ENCODE measurements at regions not wholly inside any gene's neighbourhood (a gene's known extent, or its start where the extent isn't known, plus 50 kb on each side); places are given as distances from the start of the nearest gene placed in this dataset.

- no peak for DNase-seq
- FAIRE-seq, result no peak
- H3K36me3 ChIP-seq (ENCODE audit: control insufficient read depth in 2 of 3, insufficient read depth in 3 of 3, low read length in 3 of 3), result no peaks in the 10 kb centered on the region
- intact Hi-C loops (cut with DNase I), result no loop called here
- no peak overlapping the region for H3K9ac ChIP-seq (ENCODE audit: low read length in 3 of 3)
- no peaks in the 10 kb centered on the region for H3K4me1 ChIP-seq (ENCODE audit: control insufficient read depth in 2 of 3, insufficient read depth in 2 of 3, low read depth in 1 of 3, low read length in 3 of 3)
- H3K27me3 ChIP-seq (ENCODE audit: control insufficient read depth, insufficient read depth, low read length), result no peaks in the 10 kb centered on the region
- TF ChIP-seq CTCF (IDR thresholded peaks at IDR 0.05; ENCODE audit: borderline replicate concordance, extremely low read depth, insufficient read depth), result no peak
- H3K9me3 ChIP-seq (ENCODE audit: control insufficient read depth in 2 of 3, insufficient read depth in 1 of 3, low read length in 3 of 3), result no peaks in the 10 kb centered on the region
- no peak overlapping the region for H3K27ac ChIP-seq (ENCODE audit: low read depth in 2 of 2, low read length in 2 of 2)
- no peak overlapping the region for H3K4me3 ChIP-seq (ENCODE audit: low read length in 3 of 3)
Observed at GRCh38 chr6:22401932-22402331, 105.1 kb upstream of the PRL start.

GRCh38 chr6:22409486-22409885 lies 112.7 kb upstream of the PRL start:
- DNase-seq (no peak), FAIRE-seq (no peak)
- H3K4me1 ChIP-seq (ENCODE audit: control insufficient read depth in 2 of 3, insufficient read depth in 2 of 3, low read depth in 1 of 3, low read length in 3 of 3), result no peaks in the 10 kb centered on the region
- H3K9ac ChIP-seq (ENCODE audit: low read length in 3 of 3), result no peak overlapping the region
- no peak overlapping the region for H3K27ac ChIP-seq (ENCODE audit: low read depth in 2 of 2, low read length in 2 of 2)
- intact Hi-C loops (cut with DNase I), result no loop called here
- H3K36me3 ChIP-seq (ENCODE audit: control insufficient read depth in 2 of 3, insufficient read depth in 3 of 3, low read length in 3 of 3), result no peaks in the 10 kb centered on the region
- TF ChIP-seq CTCF (IDR thresholded peaks at IDR 0.05; ENCODE audit: borderline replicate concordance, extremely low read depth, insufficient read depth), result no peak
- H3K4me3 ChIP-seq (ENCODE audit: low read length in 3 of 3), result no peak overlapping the region
- no peaks in the 10 kb centered on the region for H3K9me3 ChIP-seq (ENCODE audit: control insufficient read depth in 2 of 3, insufficient read depth in 1 of 3, low read length in 3 of 3)
- no peaks in the 10 kb centered on the region for H3K27me3 ChIP-seq (ENCODE audit: control insufficient read depth, insufficient read depth, low read length)

- no peak for FAIRE-seq
- Histone ChIP-seq H3K4me3 (ENCODE audit: low read length in 3 of 3) (no peak overlapping the region), H3K27me3 (ENCODE audit: control insufficient read depth, insufficient read depth, low read length) (no peaks in the 10 kb centered on the region), H3K4me1 (ENCODE audit: control insufficient read depth in 2 of 3, insufficient read depth in 2 of 3, low read depth in 1 of 3, low read length in 3 of 3) (no peaks in the 10 kb centered on the region), H3K27ac (ENCODE audit: low read depth in 2 of 2, low read length in 2 of 2) (no peak overlapping the region), H3K9ac (ENCODE audit: low read length in 3 of 3) (no peak overlapping the region), H3K9me3 (ENCODE audit: control insufficient read depth in 2 of 3, insufficient read depth in 1 of 3, low read length in 3 of 3) (no peaks in the 10 kb centered on the region), H3K36me3 (ENCODE audit: control insufficient read depth in 2 of 3, insufficient read depth in 3 of 3, low read length in 3 of 3) (no peaks in the 10 kb centered on the region)
- no peak for TF ChIP-seq CTCF (IDR thresholded peaks at IDR 0.05; ENCODE audit: borderline replicate concordance, extremely low read depth, insufficient read depth)
- intact Hi-C loops (cut with DNase I), result no loop called here
- DNase-seq, result no peak
Observed at GRCh38 chr6:22411376-22412105, 114.7 kb upstream of the PRL start.

GRCh38 chr6:22412994-22413393 lies 116.2 kb upstream of the PRL start:
- no peaks in the 10 kb centered on the region for H3K27me3 ChIP-seq (ENCODE audit: control insufficient read depth, insufficient read depth, low read length)
- H3K4me1 ChIP-seq (ENCODE audit: control insufficient read depth in 2 of 3, insufficient read depth in 2 of 3, low read depth in 1 of 3, low read length in 3 of 3), result no peaks in the 10 kb centered on the region
- no peak overlapping the region for H3K9ac ChIP-seq (ENCODE audit: low read length in 3 of 3)
- no peaks in the 10 kb centered on the region for H3K36me3 ChIP-seq (ENCODE audit: control insufficient read depth in 2 of 3, insufficient read depth in 3 of 3, low read length in 3 of 3)
- no peak for TF ChIP-seq CTCF (IDR thresholded peaks at IDR 0.05; ENCODE audit: borderline replicate concordance, extremely low read depth, insufficient read depth)
- DNase-seq, result no peak
- no peak overlapping the region for H3K27ac ChIP-seq (ENCODE audit: low read depth in 2 of 2, low read length in 2 of 2)
- FAIRE-seq, result no peak
- no peaks in the 10 kb centered on the region for H3K9me3 ChIP-seq (ENCODE audit: control insufficient read depth in 2 of 3, insufficient read depth in 1 of 3, low read length in 3 of 3)
- intact Hi-C loops (cut with DNase I), result no loop called here
- H3K4me3 ChIP-seq (ENCODE audit: low read length in 3 of 3), result no peak overlapping the region
